Mesendoderm (in vitro differentiated cells): ENCODE measurements at regions not wholly inside any gene's neighbourhood (a gene's known extent, or its start where the extent isn't known, plus 50 kb on each side); places are given as distances from the start of the nearest gene placed in this dataset.

Source experiments
- DNase-seq: peaks from one replicate; pipeline ENCODE4 v3.0.0; 2013
- H2AK5ac ChIP-seq: 2 replicates; pipeline ENCODE4 v1.6.1; 2013; ENCODE audit warnings: low read length, inconsistent platforms
- H2BK120ac ChIP-seq: 2 replicates; pipeline ENCODE4 v1.6.1; 2013; ENCODE audit warnings: low read depth, mild to moderate bottlenecking, low read length, moderate library complexity, mixed read lengths
- H2BK15ac ChIP-seq: replicated peaks from 2 replicates; pipeline ENCODE4 v1.6.1; 2013; ENCODE audit warnings: low read depth, mild to moderate bottlenecking, moderate library complexity
- H2BK5ac ChIP-seq: 2 replicates; pipeline ENCODE4 v1.6.1; 2013; ENCODE audit warnings: low read length, inconsistent platforms
- H3K18ac ChIP-seq: 2 replicates; pipeline ENCODE4 v1.6.1; 2013; ENCODE audit warnings: mild to moderate bottlenecking, low read length, mixed read lengths
- H3K23ac ChIP-seq: one replicate; pipeline ENCODE4 v1.6.1; 2013; ENCODE audit warnings: low read length
- H3K27ac ChIP-seq: 2 replicates; pipeline ENCODE4 v1.5.1; 2013; ENCODE audit warnings: low read depth, mild to moderate bottlenecking, inconsistent platforms, low read length, moderate library complexity
- H3K27me3 ChIP-seq: 2 replicates; pipeline ENCODE4 v1.6.1; 2013; ENCODE audit warnings: low read length, control low read depth, mild to moderate bottlenecking, inconsistent platforms; ENCODE audit not compliant: insufficient read depth, poor library complexity
- H3K36me3 ChIP-seq: 2 replicates; pipeline ENCODE4 v1.6.1; 2013; ENCODE audit warnings: low read length, inconsistent platforms; ENCODE audit not compliant: control insufficient read depth, insufficient read depth
- H3K4ac ChIP-seq: one replicate; pipeline ENCODE4 v1.6.1; 2013; ENCODE audit warnings: low read depth, mild to moderate bottlenecking, low read length, moderate library complexity
- H3K4me1 ChIP-seq: 2 replicates; pipeline ENCODE4 v1.6.1; 2013; ENCODE audit warnings: low read depth, low read length, inconsistent platforms; ENCODE audit not compliant: control insufficient read depth
- H3K4me2 ChIP-seq: 2 replicates; pipeline ENCODE4 v1.6.1; 2013; ENCODE audit warnings: low read length
- H3K4me3 ChIP-seq: 2 replicates; pipeline ENCODE4 v1.5.1; 2013; ENCODE audit warnings: mild to moderate bottlenecking, low read length
- H3K56ac ChIP-seq: one replicate; pipeline ENCODE4 v1.6.1; 2013; ENCODE audit warnings: low read length
- H3K79me1 ChIP-seq: 2 replicates; pipeline ENCODE4 v1.6.1; 2013; ENCODE audit warnings: low read length, inconsistent platforms
- H3K79me2 ChIP-seq: 2 replicates; pipeline ENCODE4 v1.6.1; 2013; ENCODE audit warnings: mild to moderate bottlenecking, low read length; ENCODE audit not compliant: control insufficient read depth, insufficient read depth
- H3K9ac ChIP-seq: 2 replicates; pipeline ENCODE4 v1.6.1; 2013; ENCODE audit warnings: low read length, inconsistent platforms
- H4K5ac ChIP-seq: one replicate; pipeline ENCODE4 v1.6.1; 2013; ENCODE audit warnings: low read length
- H4K8ac ChIP-seq: one replicate; pipeline ENCODE4 v1.6.1; 2013; ENCODE audit warnings: low read depth, mild to moderate bottlenecking, control low read depth, low read length, moderate library complexity
- WGBS: extraction: QIAGEN DNeasy Blood & Tissue Kit; methylation state at CpG from one replicate; pipeline ENCODE4 v1.1.7; 2013; ENCODE audit warnings: low lambda C conversion rate, missing lambda C conversion rate; ENCODE audit not compliant: insufficient coverage; ENCODE audit errors: extremely low coverage; 5-methylcytosine and 5-hydroxymethylcytosine counted together

DNA sequence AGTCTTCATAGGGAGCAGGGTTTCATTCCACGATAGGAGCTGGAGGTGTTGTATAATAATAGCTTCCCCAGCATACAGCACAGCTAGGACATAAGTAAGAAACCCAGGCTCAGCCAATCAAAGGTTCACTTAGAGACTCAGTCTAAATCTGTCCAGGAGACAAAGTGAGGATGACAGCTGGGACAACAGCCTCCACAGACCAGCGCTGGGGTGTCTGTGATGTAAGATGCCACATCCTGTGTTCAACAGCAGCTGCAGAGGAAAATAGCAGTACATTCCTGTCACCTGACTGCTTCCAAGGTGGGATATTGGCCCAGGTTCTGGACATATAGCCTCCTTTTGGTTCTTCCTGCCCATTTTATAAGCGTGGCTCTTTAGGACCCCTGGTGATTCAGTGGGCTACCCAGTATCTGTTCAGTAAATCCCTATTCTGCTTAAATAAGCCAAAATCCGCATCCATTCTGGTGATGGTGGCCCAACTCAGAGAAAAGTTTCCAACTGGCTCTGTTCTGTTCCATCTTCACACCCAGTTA, 176.8 kb upstream of the SYT6 start:
- H3K79me1 ChIP-seq, result no peaks in the 10 kb centered on the region
- H4K5ac ChIP-seq, result no peak overlapping the region
- H2BK15ac ChIP-seq, result no peak overlapping the region
- WGBS, result no CpG with 5 or more reads among the region's 4 CpGs
- H3K27ac ChIP-seq, result no peak overlapping the region
- H3K56ac ChIP-seq, result no peak overlapping the region
- no peak overlapping the region for H3K18ac ChIP-seq
- H3K4me2 ChIP-seq, result no peak overlapping the region
- no peak overlapping the region for H2AK5ac ChIP-seq
- no peak overlapping the region for H3K9ac ChIP-seq
- DNase-seq, result no peak
- H3K4me3 ChIP-seq, result no peak overlapping the region
- H2BK120ac ChIP-seq, result no peak overlapping the region
- no peak overlapping the region for H3K23ac ChIP-seq
- H3K79me2 ChIP-seq, result no peaks in the 10 kb centered on the region
- no peak overlapping the region for H2BK5ac ChIP-seq
- no peak overlapping the region for H4K8ac ChIP-seq
- no peaks in the 10 kb centered on the region for H3K27me3 ChIP-seq
- no peak overlapping the region for H3K4ac ChIP-seq
- no peaks in the 10 kb centered on the region for H3K36me3 ChIP-seq
- H3K4me1 ChIP-seq, result no peaks in the 10 kb centered on the region

DNA sequence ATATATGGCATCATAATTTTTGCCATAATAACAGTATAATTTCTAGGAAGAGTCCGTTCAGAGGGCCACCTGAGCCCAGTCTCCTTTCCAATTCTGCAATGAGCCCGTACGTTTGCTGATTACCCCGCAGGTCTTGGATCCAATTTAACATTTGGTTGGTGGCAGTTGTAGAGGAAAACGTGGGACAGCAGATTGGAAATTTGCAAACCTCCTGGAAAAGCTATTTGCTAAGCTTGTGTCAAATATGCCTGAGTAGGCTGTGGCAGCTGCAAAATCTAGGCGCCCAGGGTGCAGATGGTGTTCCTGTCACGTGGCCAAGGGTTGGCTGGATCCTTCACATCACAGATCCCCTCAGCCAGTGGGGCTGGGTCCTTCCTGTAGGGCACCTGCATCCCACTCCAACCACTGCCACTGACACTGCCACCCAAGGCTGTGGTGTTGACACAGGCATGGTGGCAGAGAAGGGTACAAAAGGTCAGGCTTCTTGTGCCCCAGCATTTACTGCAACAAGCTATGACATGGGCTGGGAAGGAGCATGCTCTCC, 174.8 kb upstream of the SYT6 start:
- no peak overlapping the region for H3K4me2 ChIP-seq
- no peak overlapping the region for H4K8ac ChIP-seq
- no peak overlapping the region for H3K27ac ChIP-seq
- H3K4ac ChIP-seq, result no peak overlapping the region
- no peak overlapping the region for H2BK15ac ChIP-seq
- no peaks in the 10 kb centered on the region for H3K27me3 ChIP-seq
- H3K56ac ChIP-seq, result no peak overlapping the region
- H2BK120ac ChIP-seq, result no peak overlapping the region
- H3K4me3 ChIP-seq, result no peak overlapping the region
- DNase-seq, result no peak
- no peaks in the 10 kb centered on the region for H3K79me2 ChIP-seq
- no peak overlapping the region for H4K5ac ChIP-seq
- H3K79me1 ChIP-seq, result no peaks in the 10 kb centered on the region
- no peak overlapping the region for H3K23ac ChIP-seq
- no CpG with 5 or more reads among the region's 7 CpGs for WGBS
- no peak overlapping the region for H2BK5ac ChIP-seq
- H3K9ac ChIP-seq, result no peak overlapping the region
- H3K36me3 ChIP-seq, result no peaks in the 10 kb centered on the region
- H3K18ac ChIP-seq, result no peak overlapping the region
- H2AK5ac ChIP-seq, result no peak overlapping the region
- H3K4me1 ChIP-seq, result no peaks in the 10 kb centered on the region

DNA sequence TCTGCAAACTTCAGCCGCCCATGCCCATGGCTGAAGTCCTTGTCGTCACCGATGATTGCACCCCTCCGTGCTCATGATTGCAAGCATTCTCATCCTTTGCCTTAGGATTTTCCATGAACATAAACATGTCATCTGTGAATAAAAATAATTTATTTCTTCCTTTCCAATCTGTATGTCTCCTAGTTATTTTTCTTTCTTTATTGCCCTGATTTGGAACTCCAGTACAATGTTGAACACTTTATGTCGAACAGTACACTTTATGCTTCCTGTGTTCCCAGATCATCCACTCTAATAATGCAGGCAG, 170.9 kb upstream of the SYT6 start:
- no peaks in the 10 kb centered on the region for H3K79me1 ChIP-seq
- no peak overlapping the region for H4K5ac ChIP-seq
- whole genome bisulfite sequencing, result no CpG with 5 or more reads among the region's 5 CpGs
- no peaks in the 10 kb centered on the region for H3K4me1 ChIP-seq
- no peak overlapping the region for H3K56ac ChIP-seq
- no peaks in the 10 kb centered on the region for H3K36me3 ChIP-seq
- no peak overlapping the region for H3K27ac ChIP-seq
- no peak overlapping the region for H4K8ac ChIP-seq
- no peaks in the 10 kb centered on the region for H3K79me2 ChIP-seq
- no peak overlapping the region for H3K18ac ChIP-seq
- no peak overlapping the region for H2BK120ac ChIP-seq
- H3K23ac ChIP-seq, result no peak overlapping the region
- no peak overlapping the region for H3K4me3 ChIP-seq
- no peaks in the 10 kb centered on the region for H3K27me3 ChIP-seq
- H2BK5ac ChIP-seq, result no peak overlapping the region
- no peak overlapping the region for H3K9ac ChIP-seq
- no peak for DNase-seq
- H2AK5ac ChIP-seq, result no peak overlapping the region
- H3K4ac ChIP-seq, result no peak overlapping the region
- H2BK15ac ChIP-seq, result no peak overlapping the region
- no peak overlapping the region for H3K4me2 ChIP-seq

DNA sequence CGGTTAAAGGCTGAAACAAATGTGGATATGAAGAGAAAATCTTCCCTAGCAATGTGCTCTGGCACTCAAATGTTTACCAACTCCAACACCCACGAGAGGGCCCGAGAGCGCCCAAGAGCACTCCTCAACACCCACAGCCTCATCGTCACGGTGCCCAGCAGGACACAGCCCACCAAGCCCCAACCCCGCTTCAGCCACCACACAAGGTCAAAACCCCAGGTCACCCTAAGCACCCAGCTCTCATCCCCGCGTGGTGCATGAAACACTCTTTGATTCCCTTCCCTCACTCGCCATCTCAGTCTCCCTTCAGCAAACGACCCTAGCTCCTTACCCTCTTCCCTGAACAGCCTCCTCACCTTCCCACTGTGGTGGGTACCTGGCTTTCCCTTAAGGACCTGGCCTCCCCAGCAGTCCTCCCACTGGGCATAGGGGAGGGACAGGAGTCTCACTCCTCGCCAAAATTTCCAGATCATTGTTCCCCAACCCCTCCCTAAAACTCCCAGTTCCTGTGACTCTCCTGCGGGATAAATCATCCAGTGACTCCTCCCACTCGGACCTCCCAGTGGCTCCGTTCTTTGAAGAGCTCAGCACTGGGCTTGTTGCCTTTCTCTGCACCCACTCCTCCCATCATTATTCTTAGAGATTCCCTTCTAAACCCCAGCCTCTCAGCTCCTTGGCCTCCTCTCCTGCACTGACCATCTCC, 170.4 kb upstream of the SYT6 start:
- Histone ChIP-seq H3K4ac (no peak overlapping the region), H3K56ac (no peak overlapping the region), H3K9ac (no peak overlapping the region), H4K8ac (no peak overlapping the region), H3K18ac (no peak overlapping the region), H3K4me2 (no peak overlapping the region), H2BK120ac (no peak overlapping the region), H2BK5ac (no peak overlapping the region), H3K36me3 (no peaks in the 10 kb centered on the region), H3K4me3 (no peak overlapping the region), H4K5ac (no peak overlapping the region), H2AK5ac (no peak overlapping the region), H3K4me1 (no peaks in the 10 kb centered on the region), H3K79me1 (no peaks in the 10 kb centered on the region), H3K79me2 (no peaks in the 10 kb centered on the region), H2BK15ac (no peak overlapping the region), H3K23ac (no peak overlapping the region), H3K27ac (no peak overlapping the region), H3K27me3 (no peaks in the 10 kb centered on the region)
- DNase-seq, result no peak
- no CpG with 5 or more reads among the region's 15 CpGs for WGBS

DNA sequence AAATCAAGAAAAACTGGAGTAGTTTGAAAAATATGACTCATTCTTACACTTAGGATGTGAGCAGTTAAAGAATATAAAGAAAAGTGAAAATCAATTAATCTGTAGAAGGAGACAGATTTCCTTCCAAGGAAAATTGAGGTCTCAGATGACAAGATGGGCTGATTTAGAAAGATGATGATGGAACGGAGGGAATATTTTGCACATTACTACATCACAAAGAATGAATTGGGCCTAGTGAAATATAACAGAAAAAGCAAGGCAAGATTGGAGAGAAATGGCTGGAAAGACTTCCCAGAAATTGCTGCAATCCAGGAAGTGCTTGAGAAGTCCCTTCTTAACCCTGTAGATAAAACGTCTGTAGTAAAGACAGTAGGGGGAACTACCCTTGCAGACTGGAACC, 169.1 kb upstream of the SYT6 start:
- Histone ChIP-seq H4K5ac (no peak overlapping the region), H3K18ac (no peak overlapping the region), H2AK5ac (no peak overlapping the region), H3K27ac (no peak overlapping the region), H3K23ac (no peak overlapping the region), H3K4me3 (no peak overlapping the region), H3K56ac (no peak overlapping the region), H3K4me1 (no peaks in the 10 kb centered on the region), H2BK15ac (no peak overlapping the region), H3K4me2 (no peak overlapping the region), H3K79me2 (no peaks in the 10 kb centered on the region), H3K36me3 (no peaks in the 10 kb centered on the region), H3K27me3 (no peaks in the 10 kb centered on the region), H3K79me1 (no peaks in the 10 kb centered on the region), H2BK120ac (no peak overlapping the region), H2BK5ac (no peak overlapping the region), H4K8ac (no peak overlapping the region), H3K9ac (no peak overlapping the region), H3K4ac (no peak overlapping the region)
- WGBS, result no CpG with 5 or more reads among the region's 2 CpGs
- DNase-seq, result no peak

DNA sequence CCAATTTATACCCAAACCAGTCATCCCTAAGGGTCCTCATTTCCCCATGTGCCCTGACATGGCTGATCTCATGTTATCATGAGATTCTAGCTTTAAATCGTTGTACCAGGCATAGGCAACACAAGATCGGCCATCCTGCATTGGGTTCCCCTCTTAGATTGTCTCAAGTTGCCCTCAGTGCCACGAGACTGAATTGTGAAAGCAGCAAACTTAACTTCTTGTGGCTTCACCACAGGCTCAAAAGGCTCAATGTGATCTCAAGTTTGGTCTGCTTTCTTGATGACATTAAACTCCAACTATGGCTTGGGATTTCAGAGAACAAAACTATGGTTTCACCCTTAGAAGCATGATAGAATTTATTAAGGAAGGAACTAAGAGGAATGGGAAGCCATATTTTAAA, 168.5 kb upstream of the SYT6 start:
- no peak overlapping the region for H3K18ac ChIP-seq
- no peak overlapping the region for H3K27ac ChIP-seq
- H2BK15ac ChIP-seq, result no peak overlapping the region
- H3K56ac ChIP-seq, result no peak overlapping the region
- no peaks in the 10 kb centered on the region for H3K4me1 ChIP-seq
- H4K5ac ChIP-seq, result no peak overlapping the region
- H4K8ac ChIP-seq, result no peak overlapping the region
- no peaks in the 10 kb centered on the region for H3K27me3 ChIP-seq
- WGBS, result no CpG with 5 or more reads among the region's 3 CpGs
- H3K36me3 ChIP-seq, result no peaks in the 10 kb centered on the region
- no peak overlapping the region for H3K9ac ChIP-seq
- no peaks in the 10 kb centered on the region for H3K79me2 ChIP-seq
- no peak overlapping the region for H2AK5ac ChIP-seq
- H2BK5ac ChIP-seq, result no peak overlapping the region
- no peak overlapping the region for H3K4me3 ChIP-seq
- DNase-seq, result no peak
- H3K4me2 ChIP-seq, result no peak overlapping the region
- H3K4ac ChIP-seq, result no peak overlapping the region
- no peak overlapping the region for H3K23ac ChIP-seq
- H3K79me1 ChIP-seq, result no peaks in the 10 kb centered on the region
- H2BK120ac ChIP-seq, result no peak overlapping the region
